ENCODE measurements at regions not wholly inside any gene's neighbourhood (a gene's known extent, or its start where the extent isn't known, plus 50 kb on each side); places are given as distances from the start of the nearest gene placed in this dataset.

DNA sequence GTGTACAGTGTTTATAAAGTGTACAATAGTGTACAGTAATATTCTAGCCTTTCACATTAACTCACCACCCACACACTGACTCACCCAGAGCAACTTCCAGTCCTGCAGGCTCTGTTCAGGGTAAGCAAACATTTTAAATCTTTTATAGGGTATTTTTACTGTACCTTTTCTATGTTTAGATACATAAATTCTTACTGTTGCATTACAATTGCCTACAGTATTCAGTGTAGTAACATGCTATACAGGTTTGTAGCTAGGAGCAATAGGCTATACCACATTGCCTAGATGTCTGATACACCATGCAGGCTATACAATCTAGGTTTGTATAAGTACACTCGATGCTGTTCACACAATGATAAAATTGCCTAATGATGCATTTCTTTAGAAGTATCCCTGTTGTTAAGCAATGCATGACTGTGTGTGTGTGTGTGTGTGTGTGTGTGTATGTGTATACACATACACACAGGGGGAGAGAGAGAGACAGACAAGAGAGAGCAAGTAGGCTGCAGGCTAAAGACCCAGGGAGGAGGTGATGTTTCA is 72.5 kb upstream of the PRR23C start:
- TF ChIP-seq, protein P1, sequence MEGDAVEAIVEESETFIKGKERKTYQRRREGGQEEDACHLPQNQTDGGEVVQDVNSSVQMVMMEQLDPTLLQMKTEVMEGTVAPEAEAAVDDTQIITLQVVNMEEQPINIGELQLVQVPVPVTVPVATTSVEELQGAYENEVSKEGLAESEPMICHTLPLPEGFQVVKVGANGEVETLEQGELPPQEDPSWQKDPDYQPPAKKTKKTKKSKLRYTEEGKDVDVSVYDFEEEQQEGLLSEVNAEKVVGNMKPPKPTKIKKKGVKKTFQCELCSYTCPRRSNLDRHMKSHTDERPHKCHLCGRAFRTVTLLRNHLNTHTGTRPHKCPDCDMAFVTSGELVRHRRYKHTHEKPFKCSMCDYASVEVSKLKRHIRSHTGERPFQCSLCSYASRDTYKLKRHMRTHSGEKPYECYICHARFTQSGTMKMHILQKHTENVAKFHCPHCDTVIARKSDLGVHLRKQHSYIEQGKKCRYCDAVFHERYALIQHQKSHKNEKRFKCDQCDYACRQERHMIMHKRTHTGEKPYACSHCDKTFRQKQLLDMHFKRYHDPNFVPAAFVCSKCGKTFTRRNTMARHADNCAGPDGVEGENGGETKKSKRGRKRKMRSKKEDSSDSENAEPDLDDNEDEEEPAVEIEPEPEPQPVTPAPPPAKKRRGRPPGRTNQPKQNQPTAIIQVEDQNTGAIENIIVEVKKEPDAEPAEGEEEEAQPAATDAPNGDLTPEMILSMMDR (IDR thresholded peaks at IDR 0.05; ENCODE audit: poor library complexity, severe bottlenecking): no peak
- Histone ChIP-seq H3K27me3 (ENCODE audit: insufficient read depth, poor library complexity, severe bottlenecking) (no peaks in the 10 kb centered on the region), H3K4me3 (ENCODE audit: severe bottlenecking) (no peak overlapping the region), H3K27ac (ENCODE audit: poor library complexity, severe bottlenecking) (no peak overlapping the region), H3K36me3 (ENCODE audit: low read depth) (no peaks in the 10 kb centered on the region), H3K9me3 (ENCODE audit: severe bottlenecking) (no peaks in the 10 kb centered on the region), H3K4me1 (ENCODE audit: insufficient read depth, poor library complexity, severe bottlenecking) (peaks cover 5% of the 10 kb centered on the region)
- DNase-seq (ENCODE audit: low spot score) (no peak), ATAC-seq (ENCODE audit: low read depth) (peak; percentile 76)

DNA sequence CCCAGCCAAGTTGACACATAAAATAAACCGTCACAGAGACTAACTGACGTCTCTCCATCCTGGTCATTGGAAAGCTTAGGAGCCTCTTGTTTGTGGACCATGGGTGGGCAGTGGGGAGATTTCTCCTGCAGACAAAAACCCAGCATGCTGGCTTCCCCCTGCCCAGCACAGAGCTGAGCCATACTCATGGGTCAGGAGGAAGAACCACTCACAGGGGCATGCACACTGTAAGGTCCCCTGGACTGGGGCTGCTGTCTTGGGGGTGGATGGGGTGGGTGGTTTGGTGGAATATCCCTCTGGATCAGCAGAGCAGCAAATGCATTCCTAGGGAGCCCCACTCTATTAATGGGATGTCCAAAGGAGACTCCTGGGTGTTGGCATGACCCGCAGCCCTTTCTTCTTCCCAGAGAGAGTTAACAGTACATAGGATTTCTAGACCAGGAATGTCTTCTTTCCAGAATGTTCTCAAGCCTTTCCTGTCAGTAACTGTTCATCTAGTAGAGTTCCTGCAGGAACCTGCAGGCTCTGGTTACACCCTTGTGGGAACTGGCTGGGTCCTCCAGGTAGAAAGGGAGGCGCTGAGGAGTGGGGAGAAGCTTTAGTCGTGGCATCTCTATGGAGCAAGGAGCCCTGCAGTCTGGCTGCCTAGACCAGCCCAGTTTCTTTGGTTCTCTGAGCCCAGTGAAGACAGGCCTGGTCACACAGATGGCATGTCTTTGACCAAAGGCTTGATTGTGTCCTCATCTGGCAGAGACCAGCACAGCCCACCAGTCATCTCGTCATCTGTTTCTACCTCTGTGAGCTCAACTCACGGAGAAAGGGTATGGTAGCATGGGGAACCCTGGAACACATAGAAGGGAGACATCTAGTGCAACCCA is 73.4 kb upstream of the PRR23C start:
- Histone ChIP-seq H3K27ac (ENCODE audit: poor library complexity, severe bottlenecking) (no peak overlapping the region), H3K9me3 (ENCODE audit: severe bottlenecking) (no peaks in the 10 kb centered on the region), H3K36me3 (ENCODE audit: low read depth) (no peaks in the 10 kb centered on the region), H3K4me3 (ENCODE audit: severe bottlenecking) (no peak overlapping the region), H3K27me3 (ENCODE audit: insufficient read depth, poor library complexity, severe bottlenecking) (no peaks in the 10 kb centered on the region), H3K4me1 (ENCODE audit: insufficient read depth, poor library complexity, severe bottlenecking) (peaks cover 5% of the 10 kb centered on the region)
- ATAC-seq (ENCODE audit: low read depth) (no peak), DNase-seq (ENCODE audit: low spot score) (no peak)
- TF ChIP-seq, protein P1 (IDR thresholded peaks at IDR 0.05; ENCODE audit: poor library complexity, severe bottlenecking): no peak

DNA sequence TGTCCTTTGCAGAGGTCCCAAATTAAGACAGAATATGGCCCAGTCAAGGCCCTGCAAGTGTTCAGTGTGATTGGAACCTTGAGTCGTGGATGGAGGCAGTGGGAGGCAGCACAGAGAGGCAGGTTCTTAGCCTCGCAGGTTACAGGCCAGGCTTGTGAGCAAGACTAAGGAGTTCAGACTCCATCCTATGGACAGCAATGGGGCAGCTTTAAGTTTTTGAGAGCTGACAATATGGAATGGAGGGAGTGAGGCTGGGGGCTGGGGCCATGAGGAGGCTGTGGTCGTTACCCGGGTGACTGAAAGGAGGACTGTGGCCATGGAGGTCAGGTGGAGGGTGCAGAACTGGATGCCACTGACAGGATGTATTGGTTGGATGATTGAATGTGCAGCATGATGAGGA is 74.1 kb upstream of the PRR23C start:
- Histone ChIP-seq H3K4me3 (ENCODE audit: severe bottlenecking) (no peak overlapping the region), H3K9me3 (ENCODE audit: severe bottlenecking) (no peaks in the 10 kb centered on the region), H3K36me3 (ENCODE audit: low read depth) (no peaks in the 10 kb centered on the region), H3K27ac (ENCODE audit: poor library complexity, severe bottlenecking) (no peak overlapping the region), H3K4me1 (ENCODE audit: insufficient read depth, poor library complexity, severe bottlenecking) (peaks cover 5% of the 10 kb centered on the region), H3K27me3 (ENCODE audit: insufficient read depth, poor library complexity, severe bottlenecking) (no peaks in the 10 kb centered on the region)
- ATAC-seq (ENCODE audit: low read depth): no peak
- TF ChIP-seq, protein P1 (IDR thresholded peaks at IDR 0.05; ENCODE audit: poor library complexity, severe bottlenecking): no peak
- no peak for DNase-seq (ENCODE audit: low spot score)

DNA sequence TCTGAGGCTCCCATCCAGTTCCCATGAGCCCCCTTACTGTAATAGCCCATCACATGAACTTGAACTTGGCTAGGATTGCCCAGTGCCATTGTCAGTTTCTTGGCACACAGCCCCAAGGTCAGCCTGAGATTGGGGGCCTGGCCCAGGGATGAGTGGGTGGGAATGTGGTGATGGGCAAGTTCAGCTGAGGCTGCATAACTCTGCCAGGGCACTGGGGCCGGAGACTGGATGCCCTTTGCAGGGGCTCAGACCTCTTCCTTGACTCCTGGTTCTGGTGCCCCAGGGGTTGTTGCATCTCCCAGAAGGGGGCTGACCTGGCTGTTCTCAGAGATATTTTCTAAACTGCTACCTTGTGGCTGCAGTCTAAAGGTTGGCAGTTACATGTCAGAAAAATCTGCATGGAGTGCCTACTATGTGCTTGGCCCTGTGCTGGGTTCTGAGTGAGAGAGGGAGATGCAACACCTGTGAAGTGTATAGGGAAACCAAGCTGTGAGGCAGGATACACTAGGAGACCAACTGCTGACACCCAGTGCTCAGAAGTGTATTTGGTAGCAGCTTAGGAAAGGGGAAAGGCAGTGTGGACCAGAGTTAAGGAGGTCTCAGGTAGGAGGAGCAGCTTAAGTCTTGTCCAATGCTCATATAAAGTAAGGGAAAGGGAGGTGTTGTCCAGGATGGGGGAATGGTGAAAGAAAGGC is 74.8 kb upstream of the PRR23C start:
- Histone ChIP-seq H3K4me1 (ENCODE audit: insufficient read depth, poor library complexity, severe bottlenecking) (peaks cover 5% of the 10 kb centered on the region), H3K4me3 (ENCODE audit: severe bottlenecking) (no peak overlapping the region), H3K27ac (ENCODE audit: poor library complexity, severe bottlenecking) (no peak overlapping the region), H3K36me3 (ENCODE audit: low read depth) (no peaks in the 10 kb centered on the region), H3K27me3 (ENCODE audit: insufficient read depth, poor library complexity, severe bottlenecking) (no peaks in the 10 kb centered on the region), H3K9me3 (ENCODE audit: severe bottlenecking) (no peaks in the 10 kb centered on the region)
- DNase-seq (ENCODE audit: low spot score) (no peak), ATAC-seq (ENCODE audit: low read depth) (no peak)
- TF ChIP-seq, protein P1 (IDR thresholded peaks at IDR 0.05; ENCODE audit: poor library complexity, severe bottlenecking): no peak
